Hepatocyte (in vitro differentiated cells): ENCODE measurements at regions not wholly inside any gene's neighbourhood (a gene's known extent, or its start where the extent isn't known, plus 50 kb on each side); places are given as distances from the start of the nearest gene placed in this dataset.

Experiments
- DNase-seq: peaks from one replicate; pipeline ENCODE4 v3.0.0-alpha.2; 2016; ENCODE audit warnings: low spot score
- H2AFZ ChIP-seq: fragments of 200-600 bp; sonication (generic); 2 replicates; pipeline ENCODE4 v1.6.0; 2016; ENCODE audit warnings: antibody characterized with exemption, mild to moderate bottlenecking
- H3K27ac ChIP-seq: fragments of 200-600 bp; sonication (generic); 2 replicates; pipeline ENCODE4 v1.5.1; 2016; ENCODE audit warnings: mild to moderate bottlenecking
- H3K27me3 ChIP-seq: fragments of 200-600 bp; sonication (generic); 2 replicates; pipeline ENCODE4 v1.6.1; 2016
- H3K36me3 ChIP-seq: fragments of 200-600 bp; sonication (generic); replicated peaks from 2 replicates; pipeline ENCODE4 v1.5.1; 2016; ENCODE audit warnings: low read depth; ENCODE audit not compliant: insufficient read depth
- H3K4me1 ChIP-seq: fragments of 200-600 bp; sonication (generic); 2 replicates; pipeline ENCODE4 v1.5.1; 2016; ENCODE audit warnings: mild to moderate bottlenecking, moderate library complexity; ENCODE audit not compliant: insufficient read depth
- H3K4me2 ChIP-seq: fragments of 200-600 bp; sonication (generic); 2 replicates; pipeline ENCODE4 v1.6.0; 2016
- H3K4me3 ChIP-seq: fragments of 200-600 bp; sonication (generic); 2 replicates; pipeline ENCODE4 v1.5.1; 2016; ENCODE audit warnings: mild to moderate bottlenecking
- H3K79me2 ChIP-seq: fragments of 200-600 bp; sonication (generic); 2 replicates; pipeline ENCODE4 v1.6.0; 2017; ENCODE audit warnings: mild to moderate bottlenecking
- H3K9me2 ChIP-seq: fragments of 200-600 bp; sonication (generic); replicated peaks from 2 replicates; pipeline ENCODE4 v1.6.0; 2017; ENCODE audit warnings: mild to moderate bottlenecking; ENCODE audit not compliant: insufficient read depth
- H3K9me3 ChIP-seq: fragments of 200-600 bp; sonication (generic); 2 replicates; pipeline ENCODE4 v1.5.1; 2016; ENCODE audit warnings: low read depth, mild to moderate bottlenecking
- H4K20me1 ChIP-seq: fragments of 200-600 bp; sonication (generic); 2 replicates; pipeline ENCODE4 v1.6.0; 2016; ENCODE audit warnings: mild to moderate bottlenecking; ENCODE audit not compliant: insufficient read depth, poor library complexity, severe bottlenecking
- CTCF ChIP-seq: fragments of 200-600 bp; sonication (generic); IDR thresholded peaks from 2 replicates; pipeline ENCODE4 v1.5.1; 2016; ENCODE audit warnings: antibody characterized with exemption, mild to moderate bottlenecking; ENCODE audit not compliant: poor library complexity
- EZH2 ChIP-seq: fragments of 200-600 bp; sonication (generic); IDR thresholded peaks from 2 replicates; pipeline ENCODE4 v1.6.1; 2016; ENCODE audit warnings: antibody characterized with exemption, mild to moderate bottlenecking, borderline replicate concordance
- EZH2phosphoT487 ChIP-seq: fragments of 200-600 bp; sonication (generic); IDR thresholded peaks from one replicate; pipeline ENCODE4 v1.6.1; 2018; ENCODE audit warnings: antibody characterized with exemption, mild to moderate bottlenecking, low read depth, moderate library complexity; ENCODE audit not compliant: unreplicated experiment, severe bottlenecking
- WGBS: methylation state at CpG from one replicate; pipeline ENCODE4 v1.1.6; 2016; ENCODE audit warnings: low lambda C conversion rate; ENCODE audit errors: missing lambda C conversion rate; 5-methylcytosine and 5-hydroxymethylcytosine counted together

- WGBS = 92% methylated on average over 10 of the region's 10 CpGs
- peaks cover 7% of the 10 kb centered on the region for H3K4me1 ChIP-seq
- DNase-seq = no peak
- no peaks in the 10 kb centered on the region for H3K9me3 ChIP-seq
- H3K79me2 ChIP-seq = no peaks in the 10 kb centered on the region
- H3K36me3 ChIP-seq = no peaks in the 10 kb centered on the region
- no peak overlapping the region for H3K4me2 ChIP-seq
- no peaks in the 10 kb centered on the region for H4K20me1 ChIP-seq
- TF ChIP-seq EZH2 (no peak), EZH2phosphoT487 (no peak), CTCF (no peak)
- H3K4me3 ChIP-seq = no peak overlapping the region
- no peak overlapping the region for H3K27ac ChIP-seq
- H3K27me3 ChIP-seq = no peaks in the 10 kb centered on the region
- no peaks in the 10 kb centered on the region for H3K9me2 ChIP-seq
- H2AFZ ChIP-seq = no peak overlapping the region
These were observed 343.5 kb upstream of the B3GAT1 start for GRCh38 chr11:134755535-134755934.

DNA sequence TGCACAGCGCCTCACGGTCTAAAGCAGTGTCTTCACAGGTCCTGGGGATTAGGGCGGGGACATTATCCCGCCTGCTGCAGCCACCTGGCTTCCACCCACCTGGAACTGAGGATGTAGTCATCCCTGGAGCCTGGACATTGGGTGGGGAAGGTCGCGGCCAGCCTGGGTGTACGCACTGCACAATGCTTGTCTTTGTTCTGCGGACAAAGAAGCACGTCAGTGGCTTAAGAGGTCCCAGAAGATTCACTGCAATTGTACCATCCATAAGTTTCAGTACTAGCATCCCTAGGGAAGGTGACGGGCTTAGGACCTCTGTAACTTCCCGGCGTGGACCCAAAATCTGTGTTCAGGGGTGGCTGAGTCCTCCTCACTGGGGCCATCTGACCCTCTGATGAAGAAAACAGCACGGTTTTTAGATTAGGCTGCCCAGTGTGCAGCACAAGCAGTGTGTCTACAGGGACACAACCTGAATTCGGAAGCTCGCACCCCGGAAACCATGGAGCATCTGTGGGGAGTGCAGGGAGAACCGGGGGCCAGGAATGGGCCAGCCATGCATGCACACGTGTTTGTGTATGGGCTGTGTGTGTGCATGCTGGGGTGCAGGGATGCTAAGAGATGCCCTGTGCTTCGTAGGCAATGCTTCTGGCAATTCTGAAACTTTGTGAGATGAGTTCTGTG lies 342.6 kb upstream of the B3GAT1 start:
- 90% methylated on average over 18 of the region's 19 CpGs for WGBS
- H3K27ac ChIP-seq = no peak overlapping the region
- H2AFZ ChIP-seq = no peak overlapping the region
- no peaks in the 10 kb centered on the region for H3K9me3 ChIP-seq
- peaks cover 7% of the 10 kb centered on the region for H3K4me1 ChIP-seq
- no peak overlapping the region for H3K4me2 ChIP-seq
- no peak overlapping the region for H3K4me3 ChIP-seq
- no peaks in the 10 kb centered on the region for H3K79me2 ChIP-seq
- no peaks in the 10 kb centered on the region for H3K9me2 ChIP-seq
- no peaks in the 10 kb centered on the region for H3K27me3 ChIP-seq
- TF ChIP-seq CTCF (no peak), EZH2 (no peak), EZH2phosphoT487 (no peak)
- H4K20me1 ChIP-seq = no peaks in the 10 kb centered on the region
- peak; percentile 1 for DNase-seq
- no peaks in the 10 kb centered on the region for H3K36me3 ChIP-seq

GRCh38 chr11:134753771-134754520 lies 341.9 kb upstream of the B3GAT1 start:
- DNase-seq = peak; percentile 2
- no peaks in the 10 kb centered on the region for H3K79me2 ChIP-seq
- H3K36me3 ChIP-seq = no peaks in the 10 kb centered on the region
- H3K4me3 ChIP-seq = no peak overlapping the region
- no peaks in the 10 kb centered on the region for H3K9me3 ChIP-seq
- no peaks in the 10 kb centered on the region for H4K20me1 ChIP-seq
- no peak overlapping the region for H3K27ac ChIP-seq
- no peak overlapping the region for H3K4me2 ChIP-seq
- no peak overlapping the region for H2AFZ ChIP-seq
- TF ChIP-seq CTCF = no peak
- TF ChIP-seq EZH2phosphoT487 = no peak
- TF ChIP-seq EZH2 = no peak
- 91% methylated on average over 16 of the region's 16 CpGs for WGBS
- no peaks in the 10 kb centered on the region for H3K9me2 ChIP-seq
- no peaks in the 10 kb centered on the region for H3K27me3 ChIP-seq
- H3K4me1 ChIP-seq = peaks cover 7% of the 10 kb centered on the region
